ENCODE measurements at regions not wholly inside any gene's neighbourhood (a gene's known extent, or its start where the extent isn't known, plus 50 kb on each side); places are given as distances from the start of the nearest gene placed in this dataset.
"Not testable (repeated sequence)": the region's sequence is repeated elsewhere in the genome, so short reads cannot be mapped to it uniquely, and the experiment has no call there.

- no peak for DNase-seq (ENCODE audit: low read depth)
Observed at GRCh38 chr13:103703246-103703645, 637.0 kb upstream of the SLC10A2 start.

- DNase-seq (ENCODE audit: low read depth), result no peak
Observed at GRCh38 chr13:103698000-103698399, 631.8 kb upstream of the SLC10A2 start.

- no peak for DNase-seq (ENCODE audit: low read depth)
Observed at GRCh38 chr13:103695320-103695719, 629.1 kb upstream of the SLC10A2 start.

- no peak for DNase-seq (ENCODE audit: low read depth)
Observed at GRCh38 chr13:103694471-103694870, 628.3 kb upstream of the SLC10A2 start.

- DNase-seq (ENCODE audit: low read depth), result no peak
Observed at GRCh38 chr13:103694033-103694432, 627.8 kb upstream of the SLC10A2 start.

- DNase-seq (ENCODE audit: low read depth), result no peak
Observed at GRCh38 chr13:103692442-103692841, 626.2 kb upstream of the SLC10A2 start.

GRCh38 chr13:103676329-103676728 lies 610.1 kb upstream of the SLC10A2 start:
- DNase-seq (ENCODE audit: low read depth), result no peak

- DNase-seq (ENCODE audit: low read depth), result no peak
Observed at GRCh38 chr13:103671547-103671946, 605.3 kb upstream of the SLC10A2 start.

GRCh38 chr13:103663996-103664395 lies 597.8 kb upstream of the SLC10A2 start:
- DNase-seq (ENCODE audit: low read depth), result no peak

- DNase-seq (ENCODE audit: low read depth), result no peak
Observed at GRCh38 chr13:103656311-103656710, 590.1 kb upstream of the SLC10A2 start.

- peak; percentile 63 for DNase-seq (ENCODE audit: low read depth)
Observed at GRCh38 chr13:103640606-103641005, 574.4 kb upstream of the SLC10A2 start.

- DNase-seq (ENCODE audit: low read depth), result no peak
Observed at GRCh38 chr13:103639326-103639725, 573.1 kb upstream of the SLC10A2 start.

- DNase-seq (ENCODE audit: low read depth), result no peak
Observed at GRCh38 chr13:103638706-103639105, 572.5 kb upstream of the SLC10A2 start.

- DNase-seq (ENCODE audit: low read depth), result no peak
Observed at GRCh38 chr13:103634066-103634465, 567.8 kb upstream of the SLC10A2 start.

- no peak for DNase-seq (ENCODE audit: low read depth)
Observed at GRCh38 chr13:103625194-103625593, 559.0 kb upstream of the SLC10A2 start.

GRCh38 chr13:103618151-103618550 lies 551.9 kb upstream of the SLC10A2 start:
- DNase-seq (ENCODE audit: low read depth), result no peak

- no peak for DNase-seq (ENCODE audit: low read depth)
Observed at GRCh38 chr13:103615771-103616170, 549.6 kb upstream of the SLC10A2 start.

GRCh38 chr13:103614761-103615160 lies 548.5 kb upstream of the SLC10A2 start:
- DNase-seq (ENCODE audit: low read depth), result peak; percentile 35

- DNase-seq (ENCODE audit: low read depth), result no peak
Observed at GRCh38 chr13:103607995-103608394, 541.8 kb upstream of the SLC10A2 start.

GRCh38 chr13:103605546-103606326 lies 539.5 kb upstream of the SLC10A2 start:
- DNase-seq (ENCODE audit: low read depth), result no peak

- not testable (repeated sequence) for DNase-seq (ENCODE audit: low read depth)
Observed at GRCh38 chr13:103599870-103600269, 533.7 kb upstream of the SLC10A2 start.

GRCh38 chr13:103598671-103599070 lies 532.5 kb upstream of the SLC10A2 start:
- DNase-seq (ENCODE audit: low read depth), result no peak

- no peak for DNase-seq (ENCODE audit: low read depth)
Observed at GRCh38 chr13:103573446-103573845, 507.2 kb upstream of the SLC10A2 start.

- DNase-seq (ENCODE audit: low read depth), result no peak
Observed at GRCh38 chr13:103568314-103568713, 502.1 kb upstream of the SLC10A2 start.

All from forelimb muscle (tissue), 1 donor.